HPDE6-E6E7 (cell line): ENCODE measurements at regions not wholly inside any gene's neighbourhood (a gene's known extent, or its start where the extent isn't known, plus 50 kb on each side); places are given as distances from the start of the nearest gene placed in this dataset.
"Not testable (repeated sequence)": the region's sequence is repeated elsewhere in the genome, so short reads cannot be mapped to it uniquely, and the experiment has no call there.

Experiments
- DNase-seq: peaks from one replicate; pipeline ENCODE4 v3.0.0; 2011; ENCODE audit warnings: missing footprints; ENCODE audit errors: extremely low spot score

DNA sequence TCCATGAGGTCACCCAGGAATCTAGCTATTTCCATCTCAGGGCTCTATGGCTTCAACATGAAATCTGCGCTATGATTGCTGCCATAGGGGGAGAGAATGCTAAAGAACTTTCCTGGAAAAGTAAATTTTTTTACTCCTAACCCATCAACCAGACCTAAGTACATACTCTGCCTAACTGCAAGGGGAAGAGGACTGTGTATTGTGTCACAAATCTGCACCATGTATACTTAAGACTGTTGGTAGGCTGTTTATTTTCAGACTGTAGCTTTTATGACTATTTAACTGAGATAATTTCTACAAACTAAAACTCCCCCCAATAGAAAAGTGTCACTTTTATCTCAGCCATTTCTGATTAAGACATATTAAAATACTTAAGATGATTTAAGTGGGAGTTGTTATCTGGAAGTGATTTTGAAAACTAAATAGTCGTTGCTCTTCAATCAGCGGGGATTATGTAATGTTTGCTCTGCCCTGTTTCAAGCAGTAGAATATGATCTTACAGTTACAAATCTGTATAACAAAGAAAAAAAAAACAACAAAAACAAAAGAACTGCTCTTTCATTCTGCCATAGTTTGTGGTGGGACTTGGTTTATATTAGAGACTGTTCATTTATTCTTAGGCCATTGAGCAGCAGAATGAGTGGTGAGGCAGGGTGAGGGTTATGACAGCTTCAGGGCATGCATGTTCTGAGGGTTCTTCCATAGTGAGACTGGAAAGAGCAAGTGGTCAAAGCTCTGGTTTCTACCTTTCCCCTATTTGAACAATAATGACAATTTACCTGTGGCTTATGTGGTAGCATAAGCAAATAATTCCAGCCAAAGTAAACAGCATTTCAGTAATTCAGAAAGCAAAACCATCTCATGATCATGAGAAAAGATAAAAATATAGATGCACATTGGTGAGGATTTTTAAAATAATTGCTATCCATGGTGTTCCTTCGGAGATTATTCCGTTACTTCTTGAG lies 126.3 kb upstream of the CEP162 start:
- no peak for DNase-seq

GRCh38 chr6:84350397-84350796 lies 123.0 kb upstream of the CEP162 start:
- DNase-seq, result no peak

DNA sequence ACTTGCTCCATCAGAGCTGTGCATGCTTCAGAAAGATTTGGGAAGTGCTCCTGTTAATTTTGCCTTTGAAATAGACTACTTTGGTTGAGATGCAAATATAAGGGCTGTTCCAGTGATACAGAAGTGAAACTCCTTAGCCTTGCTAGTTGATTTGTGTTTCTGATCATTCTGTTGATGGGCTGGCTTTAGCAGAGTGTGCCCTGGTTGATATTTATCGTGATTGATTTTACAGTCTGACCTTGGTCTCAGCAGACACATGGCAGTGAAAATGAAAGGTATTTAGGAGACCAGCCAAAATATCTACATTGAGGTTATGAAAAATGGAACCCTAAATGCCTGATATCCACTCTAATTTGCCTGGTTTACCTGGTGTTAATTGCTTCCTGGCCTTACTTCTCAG lies 122.1 kb upstream of the CEP162 start:
- no peak for DNase-seq

- DNase-seq, result no peak
Observed at GRCh38 chr6:84348801-84349200, 121.4 kb upstream of the CEP162 start.

DNA sequence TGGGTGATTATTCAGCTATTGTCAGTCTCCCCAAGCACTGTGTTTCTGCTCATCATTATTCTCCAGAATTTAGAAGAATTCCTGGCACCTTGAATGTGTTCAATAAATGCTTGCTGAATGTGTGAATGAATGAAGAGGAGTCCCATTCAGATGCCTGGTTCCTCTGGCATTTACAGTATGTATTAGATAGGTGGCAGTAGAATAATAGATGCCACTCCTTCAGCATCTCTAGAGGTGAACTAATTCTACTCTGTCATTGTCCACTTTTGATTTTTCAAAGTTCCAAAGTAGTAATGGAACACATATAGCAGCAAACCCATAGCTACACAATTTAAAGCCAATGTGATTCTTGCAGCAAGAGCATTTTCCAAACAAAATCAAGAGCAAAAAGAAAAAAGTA lies 118.9 kb upstream of the CEP162 start:
- DNase-seq, result no peak

GRCh38 chr6:84344005-84344404 lies 116.6 kb upstream of the CEP162 start:
- DNase-seq, result no peak

- no peak for DNase-seq
Observed at GRCh38 chr6:84340422-84340821, 113.0 kb upstream of the CEP162 start.

DNA sequence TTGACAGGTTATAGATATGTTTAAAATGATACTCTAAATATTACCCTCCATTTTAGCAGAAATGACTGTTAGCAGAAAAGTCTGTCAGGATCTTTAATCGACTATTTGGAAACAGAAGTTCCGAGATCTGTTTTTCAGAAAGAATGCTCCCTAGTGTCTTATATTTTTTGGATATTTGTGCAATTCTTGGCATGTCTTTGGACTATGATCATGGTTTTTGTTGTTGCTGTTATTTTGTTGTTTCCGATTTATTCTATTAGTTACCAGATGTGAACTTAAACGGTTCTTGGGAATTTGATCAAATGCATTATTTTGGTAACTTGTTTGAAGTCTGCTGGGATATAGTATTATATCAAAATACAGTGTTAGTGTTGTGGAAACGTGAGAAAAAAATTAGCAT lies 106.4 kb upstream of the CEP162 start:
- no peak for DNase-seq

- DNase-seq, result no peak
Observed at GRCh38 chr6:84332139-84333034, 104.9 kb upstream of the CEP162 start.

- no peak for DNase-seq
Observed at GRCh38 chr6:84330325-84330724, 102.9 kb upstream of the CEP162 start.

- DNase-seq, result no peak
Observed at GRCh38 chr6:84329516-84329915, 102.1 kb upstream of the CEP162 start.

DNA sequence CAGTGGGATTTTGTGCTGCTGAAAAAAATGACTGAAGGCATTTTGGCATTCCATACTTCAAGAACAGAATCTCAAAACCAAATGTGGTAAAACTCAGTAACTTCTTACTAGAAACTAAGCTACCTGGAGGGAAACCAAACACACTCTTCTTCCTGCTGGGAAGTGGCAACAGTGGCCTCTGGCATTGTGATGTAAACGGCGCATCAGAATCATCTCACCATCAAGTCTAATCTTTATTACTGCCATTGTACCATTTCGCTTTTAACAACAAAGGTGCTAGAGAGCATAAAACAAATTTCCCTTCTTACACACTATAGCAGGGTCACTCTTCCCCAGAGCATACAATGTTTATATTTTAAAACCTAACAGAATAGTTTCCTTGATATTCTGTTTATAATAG lies 101.6 kb upstream of the CEP162 start:
- DNase-seq, result no peak

DNA sequence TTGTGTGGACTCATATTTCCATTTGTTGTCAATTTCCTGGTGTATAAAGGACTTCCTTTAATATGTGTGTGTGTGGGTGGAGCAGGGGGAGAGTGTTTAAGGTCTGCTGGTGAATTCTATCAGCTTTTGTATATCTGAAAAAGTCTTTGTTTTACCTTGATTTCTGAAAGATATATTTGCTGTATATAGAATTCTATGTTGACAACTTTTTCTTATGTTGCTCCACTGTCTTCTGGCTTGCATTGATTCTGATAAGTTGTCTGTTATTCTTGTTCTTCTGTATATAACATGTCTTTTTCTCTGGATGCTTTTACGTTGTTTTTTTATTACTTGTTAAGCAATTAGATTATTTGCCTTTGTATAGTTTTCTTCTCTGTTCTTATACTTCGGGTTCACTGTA lies 90.0 kb upstream of the CEP162 start:
- DNase-seq, result no peak

DNA sequence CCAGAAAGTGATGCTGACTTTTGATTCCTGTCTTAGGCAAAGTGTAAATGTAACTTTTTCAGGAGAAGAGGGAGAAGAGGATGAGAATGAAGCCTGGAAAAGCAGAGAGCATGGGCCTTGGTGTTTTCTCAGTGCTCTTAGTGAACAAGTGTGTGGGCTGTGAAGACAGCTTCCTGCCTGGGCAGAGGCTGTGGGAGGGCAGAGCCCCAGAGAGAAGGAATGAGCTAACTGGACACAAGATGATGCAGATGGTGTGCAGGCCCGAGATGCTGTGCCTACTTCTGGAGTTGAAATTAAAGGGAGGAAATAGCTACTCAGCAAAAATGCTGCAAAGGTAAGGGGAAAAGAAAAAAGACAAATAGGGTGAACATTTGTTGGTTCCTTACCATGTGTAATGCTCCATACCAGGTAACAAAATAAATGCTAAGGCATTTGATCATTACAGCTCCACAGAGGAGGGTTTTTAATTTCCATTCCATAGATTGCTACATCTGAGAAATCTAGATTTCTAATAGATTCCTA lies 87.0 kb upstream of the CEP162 start:
- DNase-seq, result no peak

- DNase-seq, result no peak
Observed at GRCh38 chr6:84309336-84309735, 81.9 kb upstream of the CEP162 start.

- DNase-seq, result no peak
Observed at GRCh38 chr6:84304881-84305280, 77.4 kb upstream of the CEP162 start.

DNA sequence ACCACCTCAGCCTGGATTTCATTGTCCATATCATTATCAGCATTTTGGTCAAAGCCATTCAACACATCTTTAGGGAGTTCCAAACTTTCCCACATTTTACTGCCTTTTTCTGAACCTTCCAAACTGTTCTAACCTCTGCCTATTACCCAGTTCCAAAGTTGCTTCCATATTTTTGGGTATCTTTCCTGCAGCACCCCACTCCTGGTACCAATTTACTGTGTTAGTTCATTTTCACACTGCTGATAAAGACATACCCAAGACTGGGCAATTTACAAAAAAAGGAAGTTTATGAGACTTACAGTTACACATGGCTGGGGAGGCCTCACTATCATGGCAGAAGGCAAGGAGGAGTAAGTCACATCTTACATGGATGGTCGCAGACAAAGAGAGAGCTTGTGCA lies 63.6 kb upstream of the CEP162 start:
- DNase-seq, result not testable (repeated sequence)

DNA sequence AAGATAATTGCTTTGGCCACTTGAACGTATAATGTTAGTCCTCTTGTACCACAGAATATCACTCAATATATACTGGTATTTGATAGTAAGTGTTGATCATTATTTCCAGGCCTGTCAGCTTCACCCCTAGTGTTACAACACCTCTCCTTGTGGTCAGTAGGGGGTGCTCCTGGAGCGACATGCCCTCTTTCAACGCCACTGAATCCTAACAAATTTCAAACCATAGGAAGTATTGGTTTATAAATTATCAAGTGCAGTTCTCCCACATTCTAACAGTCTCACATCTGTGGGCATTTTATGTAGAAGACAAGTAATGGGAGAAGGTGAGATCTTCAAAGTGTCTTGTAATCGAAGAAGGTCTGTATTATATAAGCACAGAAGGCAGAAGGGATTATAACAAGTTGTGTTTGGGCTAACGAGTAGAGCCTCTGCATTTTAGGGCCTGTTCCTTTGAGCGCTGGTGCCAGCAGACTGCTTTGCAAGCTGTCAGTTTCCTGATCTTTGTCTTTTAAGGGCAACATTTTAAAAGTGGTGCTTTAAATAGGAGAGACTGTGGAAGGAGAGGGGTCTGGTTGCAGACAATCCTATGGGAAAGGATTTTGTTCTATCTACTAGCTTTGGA lies 57.1 kb upstream of the CEP162 start:
- peak; percentile 16 for DNase-seq

DNA sequence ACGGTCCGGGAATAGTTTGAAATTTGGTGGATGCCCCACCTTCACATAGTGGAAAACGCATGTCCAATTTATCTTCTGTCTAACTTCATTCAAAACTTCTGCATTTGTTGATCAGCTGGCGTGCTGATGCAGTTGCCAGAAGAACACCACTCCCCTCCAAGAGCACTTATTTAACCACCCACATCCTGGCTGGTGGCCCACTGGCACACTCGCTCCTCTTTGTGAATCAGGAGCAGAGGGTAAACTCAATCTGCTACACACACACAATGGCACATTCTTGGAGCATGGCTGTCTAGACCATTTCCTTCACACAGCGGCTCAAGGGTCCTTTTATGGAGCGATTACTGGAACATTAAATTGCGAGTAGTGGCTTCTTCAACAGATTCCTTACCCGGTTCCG lies 55.1 kb upstream of the CEP162 start:
- DNase-seq, result no peak

DNA sequence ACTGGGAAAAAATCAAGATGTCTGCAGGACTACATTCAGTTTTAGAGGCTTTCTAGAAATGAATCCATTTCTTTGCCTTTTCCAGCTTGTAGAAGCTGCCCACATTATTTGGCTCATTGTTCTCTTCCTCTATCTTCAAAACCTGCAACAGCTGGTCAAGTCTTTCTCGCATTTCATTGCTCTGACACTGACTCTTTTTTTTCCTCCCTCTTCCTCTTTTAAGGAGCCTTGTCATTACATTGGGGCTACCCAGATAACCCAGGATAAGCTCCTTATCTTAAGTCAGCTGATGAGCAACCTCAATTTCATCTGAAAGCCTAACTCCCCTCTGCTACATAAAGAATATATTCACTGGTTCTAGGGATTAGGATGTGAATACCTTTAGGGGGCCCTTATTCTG lies 53.2 kb upstream of the CEP162 start:
- DNase-seq, result no peak

DNA sequence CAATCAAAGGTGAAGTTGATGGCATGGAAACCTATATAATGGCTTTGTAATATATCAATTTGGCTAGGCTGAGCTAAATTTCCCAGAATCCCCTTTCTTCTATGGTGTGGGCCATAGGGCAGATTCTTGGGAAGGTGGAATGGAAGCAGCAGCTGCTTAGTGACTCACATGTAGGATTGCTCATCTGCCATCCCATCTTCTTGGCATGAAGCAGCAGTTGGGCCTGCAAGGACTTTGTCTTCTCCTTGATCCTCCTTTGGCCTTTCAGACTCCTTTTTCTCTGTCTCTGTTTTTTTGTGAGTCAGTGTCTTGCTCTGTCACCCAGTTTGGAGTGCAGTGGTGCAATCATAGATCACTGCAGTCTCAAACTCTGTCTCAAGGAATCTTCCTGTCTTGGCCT lies 52.6 kb upstream of the CEP162 start:
- DNase-seq, result no peak
